ENCODE measurements at regions not wholly inside any gene's neighbourhood (a gene's known extent, or its start where the extent isn't known, plus 50 kb on each side); places are given as distances from the start of the nearest gene placed in this dataset.

- no peaks in the 10 kb centered on the region for H3K36me3 Mint-ChIP-seq
- WGBS (ENCODE audit: insufficient coverage), result 83% methylated on average over 4 of the region's 8 CpGs
- no peak for ATAC-seq
Observed at GRCh38 chr1:192436441-192437078, 119.8 kb downstream of the RGS21 start.

DNA sequence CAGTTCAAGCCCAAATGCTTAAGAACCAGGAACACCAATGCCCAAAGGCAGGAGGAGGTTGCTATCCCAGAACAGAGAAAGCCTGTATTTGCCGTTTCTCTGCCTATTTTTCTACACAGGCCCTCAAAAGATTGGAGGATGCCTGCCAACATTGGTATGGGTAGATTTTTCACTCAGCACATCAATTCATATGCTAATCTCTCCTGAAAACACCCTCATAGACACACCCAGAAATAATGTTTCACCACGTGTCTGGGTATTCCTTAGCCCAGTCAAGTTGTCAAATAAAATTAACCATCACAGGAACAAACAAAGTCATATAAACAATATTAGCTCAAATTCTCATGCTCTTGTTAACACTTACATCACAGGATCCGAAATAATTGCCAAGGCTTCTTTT lies 121.9 kb downstream of the RGS21 start:
- WGBS (ENCODE audit: insufficient coverage), result 82% methylated on average over 3 of the region's 3 CpGs

More at GRCh38 chr1:192436441-192437078, 119.8 kb downstream of the RGS21 start:
- Histone ChIP-seq H3K4me3 (ENCODE audit: low read length) (no peak overlapping the region), H3K4me1 (ENCODE audit: control insufficient read depth, insufficient read depth, low read length) (no peaks in the 10 kb centered on the region), H3K9me3 (ENCODE audit: control insufficient read depth, insufficient read depth, low read length) (no peaks in the 10 kb centered on the region), H3K27me3 (ENCODE audit: control insufficient read depth, insufficient read depth, low read length) (no peaks in the 10 kb centered on the region), H3K27ac (ENCODE audit: low read length) (no peak overlapping the region), H3K36me3 (ENCODE audit: control insufficient read depth, insufficient read depth, low read length) (no peaks in the 10 kb centered on the region)
- TF ChIP-seq CTCF (IDR thresholded peaks at IDR 0.05), result no peak
- intact Hi-C loops (cut with micrococcal nuclease), result no loop called here
- Mint-ChIP-seq H3K9me3 (peaks cover 0 to 2% of the 10 kb centered on the region in 2 donors), H3K27ac (no peak overlapping the region), H3K4me3 (no peak overlapping the region), H3K4me1 (no peaks in the 10 kb centered on the region), H3K27me3 (ENCODE audit: low read depth in 2 of 2) (peaks cover 0 to 3% of the 10 kb centered on the region in 2 donors)
- DNase-seq, result no peak

DNA sequence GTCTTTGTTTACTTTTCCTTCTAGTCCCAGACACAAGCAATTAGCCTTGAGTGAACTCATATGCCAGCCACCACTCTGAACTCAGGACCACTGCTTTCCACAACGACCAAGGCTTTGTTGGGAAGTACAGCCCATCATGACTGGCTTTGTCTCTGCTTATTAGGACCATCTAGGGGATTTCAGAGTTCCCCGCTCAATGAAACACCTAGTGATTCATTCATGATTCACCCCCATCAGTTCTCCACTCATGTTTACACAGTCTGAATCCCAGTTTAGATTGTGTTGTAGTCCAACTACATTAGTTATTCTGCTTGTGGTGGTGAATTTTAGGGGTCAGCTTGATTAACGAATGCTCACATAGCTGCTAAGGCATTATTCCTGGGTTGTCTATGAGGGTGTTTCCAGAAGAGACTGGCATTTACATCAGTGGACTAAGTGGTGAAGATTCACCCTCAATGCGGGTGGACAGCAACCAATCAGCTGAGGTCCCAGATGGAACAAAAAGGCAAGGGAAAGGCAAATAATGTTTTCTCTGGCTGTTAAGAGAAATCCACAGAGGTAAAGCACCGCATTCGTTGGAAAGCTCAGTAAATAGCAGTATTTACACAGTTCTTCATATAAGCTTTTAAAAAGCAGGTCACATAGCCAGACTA lies 122.7 kb downstream of the RGS21 start:
- DNase-seq (no peak), ATAC-seq (no peak)
- H3K36me3 Mint-ChIP-seq, result no peaks in the 10 kb centered on the region
- no peak for TF ChIP-seq CTCF (IDR thresholded peaks at IDR 0.05)
- WGBS (ENCODE audit: insufficient coverage), result 87% methylated on average over 6 of the region's 6 CpGs
- no peak overlapping the region for H3K27ac Mint-ChIP-seq
- Histone ChIP-seq H3K27ac (ENCODE audit: low read length) (no peak overlapping the region), H3K36me3 (ENCODE audit: control insufficient read depth, insufficient read depth, low read length) (no peaks in the 10 kb centered on the region), H3K4me1 (ENCODE audit: control insufficient read depth, insufficient read depth, low read length) (no peaks in the 10 kb centered on the region), H3K4me3 (ENCODE audit: low read length) (no peak overlapping the region), H3K27me3 (ENCODE audit: control insufficient read depth, insufficient read depth, low read length) (no peaks in the 10 kb centered on the region), H3K9me3 (ENCODE audit: control insufficient read depth, insufficient read depth, low read length) (no peaks in the 10 kb centered on the region)
- intact Hi-C loops (cut with micrococcal nuclease), result no loop called here
- H3K27me3 Mint-ChIP-seq (ENCODE audit: low read depth in 2 of 2), result peaks cover 0 to 3% of the 10 kb centered on the region in 2 donors
- H3K4me1 Mint-ChIP-seq, result no peaks in the 10 kb centered on the region
- no peak overlapping the region for H3K4me3 Mint-ChIP-seq
- H3K9me3 Mint-ChIP-seq, result peaks cover 0 to 2% of the 10 kb centered on the region in 2 donors

More for the DNA sequence above, 121.9 kb downstream of the RGS21 start:
- Mint-ChIP-seq H3K4me1 (no peaks in the 10 kb centered on the region), H3K9me3 (peaks cover 0 to 2% of the 10 kb centered on the region in 2 donors), H3K27ac (no peak overlapping the region), H3K27me3 (ENCODE audit: low read depth in 2 of 2) (peaks cover 0 to 3% of the 10 kb centered on the region in 2 donors), H3K36me3 (no peaks in the 10 kb centered on the region), H3K4me3 (no peak overlapping the region)
- Histone ChIP-seq H3K27ac (ENCODE audit: low read length) (no peak overlapping the region), H3K9me3 (ENCODE audit: control insufficient read depth, insufficient read depth, low read length) (no peaks in the 10 kb centered on the region), H3K4me3 (ENCODE audit: low read length) (no peak overlapping the region), H3K36me3 (ENCODE audit: control insufficient read depth, insufficient read depth, low read length) (no peaks in the 10 kb centered on the region), H3K27me3 (ENCODE audit: control insufficient read depth, insufficient read depth, low read length) (no peaks in the 10 kb centered on the region), H3K4me1 (ENCODE audit: control insufficient read depth, insufficient read depth, low read length) (no peaks in the 10 kb centered on the region)
- intact Hi-C loops (cut with micrococcal nuclease), result no loop called here
- DNase-seq, result no peak
- TF ChIP-seq CTCF (IDR thresholded peaks at IDR 0.05), result no peak
- no peak for ATAC-seq
